Activated naive CD4-positive, alpha-beta T cell treated with anti-CD3 and anti-CD28 coated beads, Interleukin-2, amount 50 U/mL, for 24 hours (primary cell): ENCODE measurements at regions not wholly inside any gene's neighbourhood (a gene's known extent, or its start where the extent isn't known, plus 50 kb on each side); places are given as distances from the start of the nearest gene placed in this dataset.

ENCODE experiments used
- H3K27ac Mint-ChIP-seq: one replicate; pipeline ENCODE4 v1.8.0; 2021; ENCODE audit warnings: mild to moderate bottlenecking, mixed read lengths
- H3K27me3 Mint-ChIP-seq: one replicate; pipeline ENCODE4 v1.8.0; 2021; ENCODE audit warnings: mixed read lengths
- H3K36me3 Mint-ChIP-seq: one replicate; pipeline ENCODE4 v1.8.0; 2021; ENCODE audit warnings: mixed read lengths
- H3K4me1 Mint-ChIP-seq: one replicate; pipeline ENCODE4 v1.8.0; 2021; ENCODE audit warnings: mixed read lengths
- H3K4me3 Mint-ChIP-seq: one replicate; pipeline ENCODE4 v1.8.0; 2021; ENCODE audit warnings: mild to moderate bottlenecking, mixed read lengths
- H3K9me3 Mint-ChIP-seq: one replicate; pipeline ENCODE4 v1.8.0; 2021; ENCODE audit warnings: mixed read lengths

DNA sequence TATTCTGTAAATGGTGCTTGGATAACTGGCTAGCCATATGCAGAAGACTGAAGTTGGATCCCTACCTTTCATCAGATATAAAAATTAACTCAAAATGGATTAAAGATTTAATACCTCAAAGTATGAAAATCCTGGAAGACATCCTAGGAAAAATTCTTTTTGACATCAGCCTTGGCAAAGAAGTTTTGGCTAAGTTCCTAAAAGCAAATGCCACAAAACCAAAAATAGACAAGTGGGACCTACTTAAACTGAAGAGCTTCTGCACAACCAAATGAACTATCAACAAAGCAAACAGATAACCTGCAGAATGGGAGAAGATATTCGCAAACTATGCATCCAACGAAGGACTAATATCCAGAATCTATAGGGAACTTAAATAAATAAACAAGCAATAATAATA lies 60.3 kb upstream of the RIPPLY2 start:
- peaks cover 1% of the 10 kb centered on the region for H3K27me3 Mint-ChIP-seq
- no peaks in the 10 kb centered on the region for H3K4me1 Mint-ChIP-seq
- H3K27ac Mint-ChIP-seq: peak overlapping the region; percentile 48

GRCh38 chr6:83781506-83781905 lies 71.7 kb upstream of the RIPPLY2 start:
- Mint-ChIP-seq H3K4me3 (no peak overlapping the region), H3K27ac (no peak overlapping the region), H3K9me3 (no peaks in the 10 kb centered on the region), H3K36me3 (no peaks in the 10 kb centered on the region), H3K4me1 (no peaks in the 10 kb centered on the region), H3K27me3 (no peaks in the 10 kb centered on the region)

More for the DNA sequence above, 60.3 kb upstream of the RIPPLY2 start:
- no peaks in the 10 kb centered on the region for H3K9me3 Mint-ChIP-seq
- no peaks in the 10 kb centered on the region for H3K36me3 Mint-ChIP-seq
- H3K4me3 Mint-ChIP-seq: no peak overlapping the region

- H3K36me3 Mint-ChIP-seq: no peaks in the 10 kb centered on the region
- H3K27me3 Mint-ChIP-seq: peaks cover 2% of the 10 kb centered on the region
- no peak overlapping the region for H3K4me3 Mint-ChIP-seq
- no peaks in the 10 kb centered on the region for H3K9me3 Mint-ChIP-seq
- H3K27ac Mint-ChIP-seq: no peak overlapping the region
- no peaks in the 10 kb centered on the region for H3K4me1 Mint-ChIP-seq
Observed at GRCh38 chr6:83770910-83771309, 62.0 kb upstream of the SNAP91 start.

DNA sequence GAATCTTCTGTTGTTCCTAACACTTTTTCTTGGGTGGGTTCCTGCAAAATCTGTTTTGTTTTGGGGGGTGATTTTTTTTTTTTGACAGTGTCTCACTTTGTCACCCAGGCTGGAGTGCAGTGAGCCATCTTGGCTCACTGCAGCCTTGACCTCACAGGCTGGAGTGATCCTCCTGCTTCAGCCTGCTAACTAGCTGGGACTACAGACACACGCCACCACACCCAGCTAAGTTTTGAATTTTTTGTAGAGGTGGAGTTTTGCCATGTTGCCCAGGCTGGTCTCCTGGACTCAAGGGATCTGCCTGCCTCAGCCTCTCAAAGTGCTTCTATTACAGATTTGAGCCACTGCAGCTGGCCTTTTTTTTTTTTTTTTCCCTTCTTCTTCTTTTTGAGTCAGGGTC lies 60.5 kb upstream of the SNAP91 start:
- no peaks in the 10 kb centered on the region for H3K4me1 Mint-ChIP-seq
- H3K36me3 Mint-ChIP-seq: no peaks in the 10 kb centered on the region
- H3K4me3 Mint-ChIP-seq: no peak overlapping the region
- peaks cover 2% of the 10 kb centered on the region for H3K27me3 Mint-ChIP-seq
- H3K27ac Mint-ChIP-seq: no peak overlapping the region
- no peaks in the 10 kb centered on the region for H3K9me3 Mint-ChIP-seq

DNA sequence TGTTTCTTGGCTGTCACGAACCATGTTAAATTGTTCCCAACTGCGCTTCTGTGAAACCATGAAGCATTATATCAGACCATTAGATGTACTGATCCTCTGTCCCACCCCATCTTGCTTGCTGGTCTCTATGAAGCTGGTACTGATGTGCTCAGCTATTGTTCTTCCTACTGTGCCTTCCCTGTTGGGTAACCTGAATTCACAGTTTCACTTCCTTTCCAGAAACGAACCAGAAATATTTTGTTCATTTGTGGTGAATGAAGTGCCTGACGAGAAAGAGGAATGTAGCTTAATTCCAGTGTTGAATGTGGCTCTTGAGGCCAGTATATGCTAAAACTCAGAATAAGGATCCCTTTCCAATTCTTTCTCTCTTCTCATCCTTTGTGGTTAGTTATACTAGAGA lies 58.1 kb upstream of the SNAP91 start:
- H3K27me3 Mint-ChIP-seq: no peaks in the 10 kb centered on the region
- H3K4me1 Mint-ChIP-seq: no peaks in the 10 kb centered on the region
- no peak overlapping the region for H3K27ac Mint-ChIP-seq
- H3K4me3 Mint-ChIP-seq: no peak overlapping the region
- no peaks in the 10 kb centered on the region for H3K36me3 Mint-ChIP-seq
- H3K9me3 Mint-ChIP-seq: no peaks in the 10 kb centered on the region
